GM18907 (cell line): ENCODE measurements at regions not wholly inside any gene's neighbourhood (a gene's known extent, or its start where the extent isn't known, plus 50 kb on each side); places are given as distances from the start of the nearest gene placed in this dataset.
"Not testable (repeated sequence)": the region's sequence is repeated elsewhere in the genome, so short reads cannot be mapped to it uniquely, and the experiment has no call there.

Experiments used
- ATAC-seq: cut with Tn5 transposase; IDR thresholded peaks from one replicate; pipeline ENCODE4 v1.9.1; 2021; ENCODE audit warnings: mild to moderate bottlenecking, moderate library complexity; ENCODE audit not compliant: unreplicated experiment

- no peak for ATAC-seq
Observed at GRCh38 chr10:7108141-7108540, 302.7 kb downstream of the SFMBT2 start.

- ATAC-seq: no peak
Observed at GRCh38 chr10:7107285-7107684, 303.5 kb downstream of the SFMBT2 start.

- ATAC-seq: not testable (repeated sequence)
Observed at GRCh38 chr10:7104379-7104778, 306.5 kb downstream of the SFMBT2 start.

GRCh38 chr10:7102557-7103349 lies 308.1 kb downstream of the SFMBT2 start:
- ATAC-seq: peak; percentile 66

GRCh38 chr10:7102084-7102483 lies 308.8 kb downstream of the SFMBT2 start:
- no peak for ATAC-seq

GRCh38 chr10:7101451-7101850 lies 309.4 kb downstream of the SFMBT2 start:
- no peak for ATAC-seq

GRCh38 chr10:7100032-7100702 lies 310.7 kb downstream of the SFMBT2 start:
- no peak for ATAC-seq

GRCh38 chr10:7098160-7098762 lies 312.6 kb downstream of the SFMBT2 start:
- no peak for ATAC-seq

GRCh38 chr10:7094781-7095180 lies 316.1 kb downstream of the SFMBT2 start:
- ATAC-seq: no peak

GRCh38 chr10:7093368-7093767 lies 317.5 kb downstream of the SFMBT2 start:
- ATAC-seq: no peak

GRCh38 chr10:7092603-7093002 lies 318.2 kb downstream of the SFMBT2 start:
- no peak for ATAC-seq

- no peak for ATAC-seq
Observed at GRCh38 chr10:7090529-7090928, 320.3 kb downstream of the SFMBT2 start.

- ATAC-seq: no peak
Observed at GRCh38 chr10:7085913-7086589, 324.8 kb downstream of the SFMBT2 start.

- ATAC-seq: no peak
Observed at GRCh38 chr10:7085147-7085912, 325.5 kb downstream of the SFMBT2 start.

GRCh38 chr10:7084280-7085005 lies 326.4 kb downstream of the SFMBT2 start:
- no peak for ATAC-seq

- ATAC-seq: no peak
Observed at GRCh38 chr10:7082967-7083366, 327.9 kb downstream of the SFMBT2 start.

- no peak for ATAC-seq
Observed at GRCh38 chr10:7077880-7078279, 333.0 kb downstream of the SFMBT2 start.

- ATAC-seq: no peak
Observed at GRCh38 chr10:7075851-7076250, 335.0 kb downstream of the SFMBT2 start.

- no peak for ATAC-seq
Observed at GRCh38 chr10:7075110-7075509, 335.7 kb downstream of the SFMBT2 start.

- no peak for ATAC-seq
Observed at GRCh38 chr10:7071421-7071820, 339.4 kb downstream of the SFMBT2 start.
